Heart right ventricle (tissue), 16 donors: ENCODE measurements at regions not wholly inside any gene's neighbourhood (a gene's known extent, or its start where the extent isn't known, plus 50 kb on each side); places are given as distances from the start of the nearest gene placed in this dataset.

ENCODE experiments used
- ATAC-seq, 8 donors: fragments of 200-7000 bp; cut with Tn5 transposase; one replicate each; pipeline ENCODE4 v1.9.1; 2020; ENCODE audit warnings: mild to moderate bottlenecking in 8 of 8, moderate library complexity in 8 of 8, moderate number of reproducible peaks in 1 of 8
- DNase-seq, 2 donors: peaks; one replicate each; pipeline ENCODE4 v3.0.0-alpha.2; 2020
- H3K27ac ChIP-seq, 10 donors: fragments of 200-600 bp; sonication (generic) in 2 of 10; one replicate each; pipeline versions ENCODE4 v1.5.0 to v1.8.0; 2020 to 2022; ENCODE audit warnings: mild to moderate bottlenecking in 3 of 10
- H3K27me3 ChIP-seq, 7 donors: fragments of 200-600 bp; one replicate each; pipeline ENCODE4 v1.8.0; 2021 to 2022; ENCODE audit warnings: mild to moderate bottlenecking in 2 of 7
- H3K36me3 ChIP-seq, 9 donors: fragments of 200-600 bp; sonication (generic) in 1 of 9; one replicate each; pipeline versions ENCODE4 v1.5.0 to v1.8.0; 2020 to 2022; ENCODE audit warnings: mild to moderate bottlenecking in 2 of 9
- H3K4me1 ChIP-seq, 9 donors: fragments of 200-600 bp; sonication (generic) in 1 of 9; one replicate each; pipeline versions ENCODE4 v1.5.0 to v1.8.0; 2020 to 2022; ENCODE audit warnings: mild to moderate bottlenecking in 4 of 9
- H3K4me3 ChIP-seq, 10 donors: fragments of 200-600 bp; sonication (generic) in 2 of 10; one replicate each; pipeline versions ENCODE4 v1.5.0 to v1.8.0; 2020 to 2022; ENCODE audit warnings: mild to moderate bottlenecking in 7 of 10, moderate library complexity in 2 of 10
- H3K9me3 ChIP-seq, 11 donors: fragments of 200-600 bp in 10 of 11; sonication (generic) in 2 of 11; one replicate each; pipeline versions ENCODE4 v1.5.0 to v1.8.0; 2013 to 2022; ENCODE audit warnings: mild to moderate bottlenecking in 2 of 11, control low read depth in 1 of 11, moderate library complexity in 1 of 11
- WGBS, 2 donors: extraction: QIAGEN DNeasy Blood & Tissue Kit; methylation state at CpG; one replicate each; pipeline ENCODE4 v1.1.7; 2013; ENCODE audit warnings: inconsistent platforms in 1 of 2; 5-methylcytosine and 5-hydroxymethylcytosine counted together
- intact Hi-C, 10 donors: fragments of 100-400 bp; cut with DNase I; formaldehyde crosslinking; loops; one replicate each; pipeline versions ENCODE4 v1.11.1 to v1.14.2; 2022
- TF ChIP-seq, protein P1 (sequence below), 9 donors: fragments of 200-600 bp; sonication (generic) in 2 of 9; IDR thresholded peaks; one replicate each; pipeline versions ENCODE4 v1.5.0 to v1.8.0; 2021 to 2022; ENCODE audit warnings: antibody characterized with exemption in 9 of 9, mild to moderate bottlenecking in 5 of 9, moderate library complexity in 1 of 9
- donor health status: Arrhythmogenic right ventricular cardiomyopathy.
- donor health status: ischemic (EF 13 %, LVEDD 7.1; RV severe dilation, severe dysfunction).
- donor health status: healthy with polysubstance abuse.
- donor health status: DM: no; HTN: yes; CAD: no.
- donor health status: DM: no; HTN: no; CAD: no.
- donor health status: ischemic (EF 25% LVEDD 6.9; RV normal size, moderate dysfunction).
- donor health status: ischemic (EF 25% LVEDD 5.7; RV mildly dilated, moderate dysfunction).
- donor health status: healthy.
- donor health status: DM: yes; HTN: yes; CAD: no.
- donor health status: Ischemic cardiomyopathy.
- donor health status: ischemic (EF 35%, LVEDD 5.7; RV mildly dilated, moderate dysfunction).
- donor health status: nonischemic (EF 11% LVEDD 7.7; RV severe dilation, severe dysfunction).
- donor health status: DM: yes; HTN: yes; CAD: no.
- donor health status: PGD.
- donor health status: ischemic (EF 29% LVEDD 5.4; RV normal size, mild dysfunction).
- donor health status: nonischemic (EF 23%, LVEDD 6.1; RV moderate dilation, normal function).

DNA sequence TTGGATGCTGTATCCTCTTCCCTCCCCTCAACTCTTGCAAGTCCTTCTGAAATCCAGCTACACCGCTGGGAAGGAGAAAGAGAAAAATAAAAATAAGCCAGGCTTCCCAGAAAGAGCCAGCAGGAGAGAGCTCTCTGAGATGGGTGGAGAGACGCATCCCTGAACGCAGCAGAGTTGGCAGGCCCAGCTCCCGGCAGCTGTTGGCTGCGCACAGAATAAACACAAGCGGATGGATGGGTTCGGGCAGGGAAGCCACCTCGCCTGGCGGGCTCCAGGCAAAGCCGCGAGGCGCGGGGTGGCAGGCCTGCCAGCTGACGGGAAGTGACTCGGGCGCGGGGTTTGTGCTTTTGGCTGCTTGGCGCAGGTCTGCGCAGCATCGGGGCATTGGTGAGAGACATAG, 537.7 kb downstream of the MIAT start:
- Histone ChIP-seq H3K9me3 (peaks cover 0 to 9% (median 0%) of the 10 kb centered on the region in 11 donors), H3K27ac (peak overlapping the region in 8 of 10 donors; percentile 27 to 79 (median 60)), H3K27me3 (peaks cover 0 to 31% (median 10%) of the 10 kb centered on the region in 7 donors), H3K4me3 (no peak overlapping the region), H3K36me3 (no peaks in the 10 kb centered on the region), H3K4me1 (peaks cover 0 to 5% (median 0%) of the 10 kb centered on the region in 9 donors)
- DNase-seq (peak; percentile 26 to 53), ATAC-seq (peak in 7 of 8 donors; percentile 53 to 83 (median 76))
- WGBS, 2 donors: 70 to 78% methylated on average over 20 of the region's 20 CpGs
- intact Hi-C loops: no loop called here
- TF ChIP-seq, protein P1, sequence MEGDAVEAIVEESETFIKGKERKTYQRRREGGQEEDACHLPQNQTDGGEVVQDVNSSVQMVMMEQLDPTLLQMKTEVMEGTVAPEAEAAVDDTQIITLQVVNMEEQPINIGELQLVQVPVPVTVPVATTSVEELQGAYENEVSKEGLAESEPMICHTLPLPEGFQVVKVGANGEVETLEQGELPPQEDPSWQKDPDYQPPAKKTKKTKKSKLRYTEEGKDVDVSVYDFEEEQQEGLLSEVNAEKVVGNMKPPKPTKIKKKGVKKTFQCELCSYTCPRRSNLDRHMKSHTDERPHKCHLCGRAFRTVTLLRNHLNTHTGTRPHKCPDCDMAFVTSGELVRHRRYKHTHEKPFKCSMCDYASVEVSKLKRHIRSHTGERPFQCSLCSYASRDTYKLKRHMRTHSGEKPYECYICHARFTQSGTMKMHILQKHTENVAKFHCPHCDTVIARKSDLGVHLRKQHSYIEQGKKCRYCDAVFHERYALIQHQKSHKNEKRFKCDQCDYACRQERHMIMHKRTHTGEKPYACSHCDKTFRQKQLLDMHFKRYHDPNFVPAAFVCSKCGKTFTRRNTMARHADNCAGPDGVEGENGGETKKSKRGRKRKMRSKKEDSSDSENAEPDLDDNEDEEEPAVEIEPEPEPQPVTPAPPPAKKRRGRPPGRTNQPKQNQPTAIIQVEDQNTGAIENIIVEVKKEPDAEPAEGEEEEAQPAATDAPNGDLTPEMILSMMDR (IDR thresholded peaks at IDR 0.05): no peak

DNA sequence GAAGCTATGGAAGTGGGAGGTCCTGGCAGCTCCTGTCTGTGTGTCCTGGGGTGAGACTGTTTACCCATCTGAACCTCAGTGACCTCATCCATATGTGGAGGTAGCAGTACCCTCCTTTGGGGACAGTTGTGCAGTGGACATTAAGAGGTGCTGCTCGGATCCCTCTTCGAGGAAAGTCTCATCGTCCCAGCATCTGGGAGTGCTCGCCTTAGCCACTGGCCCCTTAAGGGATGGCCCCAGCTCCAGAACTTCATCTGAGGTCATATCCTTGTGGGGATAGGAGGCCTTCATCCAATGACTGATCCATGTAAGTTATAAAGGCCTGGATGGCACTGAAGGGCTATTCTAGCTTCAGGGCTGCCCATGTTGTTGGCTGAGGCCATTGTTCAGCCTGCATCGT, 538.1 kb downstream of the MIAT start:
- peaks cover 0 to 9% (median 0%) of the 10 kb centered on the region in 11 donors for H3K9me3 ChIP-seq
- no peaks in the 10 kb centered on the region for H3K36me3 ChIP-seq
- peaks cover 0 to 30% (median 14%) of the 10 kb centered on the region in 7 donors for H3K27me3 ChIP-seq
- peaks cover 0 to 5% (median 0%) of the 10 kb centered on the region in 9 donors for H3K4me1 ChIP-seq
- intact Hi-C loops: no loop called here
- TF ChIP-seq, protein P1 (IDR thresholded peaks at IDR 0.05): no peak
- ATAC-seq (peak in 6 of 8 donors; percentile 37 to 68 (median 56)), DNase-seq (no peak)
- H3K4me3 ChIP-seq: no peak overlapping the region
- WGBS, 2 donors: 75 to 78% methylated on average over 5 of the region's 5 CpGs
- H3K27ac ChIP-seq: peak overlapping the region in 8 of 10 donors; percentile 27 to 79 (median 60)

DNA sequence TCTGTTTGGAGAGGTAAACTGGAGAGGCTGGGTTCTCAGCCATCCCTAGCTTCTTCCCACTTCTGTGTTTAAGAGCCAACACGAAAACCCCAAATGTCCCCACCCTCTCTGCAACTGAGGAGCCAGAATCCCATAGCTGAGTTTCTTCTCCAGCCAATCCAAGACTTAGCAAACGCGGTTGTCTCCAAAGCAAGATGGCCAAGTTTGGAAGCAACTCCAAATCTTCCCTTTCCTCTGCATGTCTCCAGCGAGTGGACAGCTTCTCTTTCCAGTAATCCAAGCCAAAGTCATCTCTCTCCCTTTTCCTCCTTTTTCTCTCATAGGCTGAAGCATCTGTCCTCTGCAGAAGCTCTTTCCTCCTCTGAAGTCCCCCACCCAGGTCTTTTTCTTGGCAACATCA, 539.2 kb downstream of the MIAT start:
- DNase-seq: no peak
- intact Hi-C loops: no loop called here
- H3K36me3 ChIP-seq: no peaks in the 10 kb centered on the region
- peak in 5 of 8 donors; percentile 13 to 55 (median 41) for ATAC-seq
- H3K4me3 ChIP-seq: no peak overlapping the region
- H3K4me1 ChIP-seq: peaks cover 0 to 5% (median 0%) of the 10 kb centered on the region in 9 donors
- H3K27me3 ChIP-seq: peaks cover 0 to 41% (median 17%) of the 10 kb centered on the region in 7 donors
- 52 to 54% methylated on average over 4 of the region's 4 CpGs for WGBS, 2 donors
- peak overlapping the region in 3 of 10 donors; percentile 60 to 79 (median 69) for H3K27ac ChIP-seq
- H3K9me3 ChIP-seq: peaks cover 0 to 2% (median 0%) of the 10 kb centered on the region in 11 donors
- TF ChIP-seq, protein P1 (IDR thresholded peaks at IDR 0.05): no peak

DNA sequence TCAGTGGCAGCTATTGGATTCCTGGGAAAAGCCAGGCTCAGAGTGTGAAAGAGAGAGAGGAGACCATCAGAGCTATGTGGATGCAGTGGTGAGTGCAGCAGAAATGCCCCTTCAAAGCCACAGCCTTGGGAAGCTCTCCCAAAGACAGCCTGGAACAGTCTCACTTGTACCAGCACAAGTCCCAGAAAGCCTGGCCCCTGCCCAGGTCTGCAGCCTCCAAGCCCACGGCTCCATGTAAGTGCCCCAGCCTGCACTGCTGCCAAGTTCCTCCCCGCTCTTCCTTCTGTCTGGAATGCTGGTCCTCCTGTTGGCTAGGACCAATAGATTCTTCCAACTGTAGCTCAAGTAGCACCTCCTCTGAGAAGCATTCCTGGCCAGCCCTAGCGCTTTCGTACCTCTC, 539.7 kb downstream of the MIAT start:
- Histone ChIP-seq H3K27ac (peak overlapping the region in 3 of 10 donors; percentile 12 to 79 (median 69)), H3K27me3 (peaks cover 0 to 44% (median 17%) of the 10 kb centered on the region in 7 donors), H3K4me1 (peaks cover 0 to 4% (median 0%) of the 10 kb centered on the region in 9 donors), H3K36me3 (no peaks in the 10 kb centered on the region), H3K9me3 (no peaks in the 10 kb centered on the region), H3K4me3 (no peak overlapping the region)
- DNase-seq (no peak), ATAC-seq (peak in 1 of 8 donors; percentile 8)
- TF ChIP-seq, protein P1 (IDR thresholded peaks at IDR 0.05): no peak
- intact Hi-C loops: no loop called here
- 80 to 86% methylated on average over 4 of the region's 4 CpGs for WGBS, 2 donors
